ENCODE measurements at regions not wholly inside any gene's neighbourhood (a gene's known extent, or its start where the extent isn't known, plus 50 kb on each side); places are given as distances from the start of the nearest gene placed in this dataset.

GRCh38 chr2:107364361-107364950, 462.2 kb upstream of the RGPD4 start:
- TF ChIP-seq CTCF (IDR thresholded peaks at IDR 0.05) (no peak), POLR2AphosphoS5 (IDR thresholded peaks at IDR 0.05) (no peak), POLR2A (IDR thresholded peaks at IDR 0.05) (no peak), EP300 (IDR thresholded peaks at IDR 0.05) (no peak)

All from stomach (tissue), 4 donors.